WTC11 (cell line): ENCODE measurements at regions not wholly inside any gene's neighbourhood (a gene's known extent, or its start where the extent isn't known, plus 50 kb on each side); places are given as distances from the start of the nearest gene placed in this dataset.
"Not testable (repeated sequence)": the region's sequence is repeated elsewhere in the genome, so short reads cannot be mapped to it uniquely, and the experiment has no call there.

Source experiments
- ATAC-seq: fragments of 200-7000 bp; cut with Tn5 transposase; 2 replicates; pipeline ENCODE4 v1.10.0; 2021; ENCODE audit warnings: mild to moderate bottlenecking, moderate library complexity
- CTCF ChIA-PET: fragments of 300-600 bp; sonication (Branson Sonifier 250); formaldehyde crosslinking; loops from one replicate; lab custom pipeline; 2021; ENCODE audit warnings: antibody characterized with exemption; lab: Charles Lee
- POLR2A ChIA-PET: fragments of 350-600 bp; sonication (Branson Sonifier 250); formaldehyde crosslinking; loops from one replicate; lab custom pipeline; 2021; ENCODE audit warnings: antibody characterized with exemption; lab: Charles Lee
- DNase-seq: peaks from one replicate; pipeline ENCODE4 v3.0.0; 2021; ENCODE audit warnings: low spot score
- H3K27ac Mint-ChIP-seq: 2 replicates; pipeline ENCODE4 v1.8.0; 2021; ENCODE audit warnings: mixed read lengths
- H3K27me3 Mint-ChIP-seq: 2 replicates; pipeline ENCODE4 v1.8.0; 2021; ENCODE audit warnings: low read depth, mild to moderate bottlenecking, moderate library complexity, mixed read lengths
- H3K36me3 Mint-ChIP-seq: 2 replicates; pipeline ENCODE4 v1.8.0; 2021; ENCODE audit warnings: mixed read lengths
- H3K4me1 Mint-ChIP-seq: 2 replicates; pipeline ENCODE4 v1.8.0; 2022; ENCODE audit warnings: mixed read lengths
- H3K4me3 Mint-ChIP-seq: 2 replicates; pipeline ENCODE4 v1.8.0; 2021; ENCODE audit warnings: mild to moderate bottlenecking, moderate library complexity, mixed read lengths
- H3K9me3 Mint-ChIP-seq: 2 replicates; pipeline ENCODE4 v1.8.0; 2021; ENCODE audit warnings: mixed read lengths
- TF ChIP-seq, protein P1 (sequence below): sonication (generic); formaldehyde crosslinking; IDR thresholded peaks from 2 replicates; pipeline ENCODE4 v1.8.1; 2022; ENCODE audit warnings: mild to moderate bottlenecking, moderate library complexity, missing genetic modification reagents

- TF ChIP-seq, protein P1, sequence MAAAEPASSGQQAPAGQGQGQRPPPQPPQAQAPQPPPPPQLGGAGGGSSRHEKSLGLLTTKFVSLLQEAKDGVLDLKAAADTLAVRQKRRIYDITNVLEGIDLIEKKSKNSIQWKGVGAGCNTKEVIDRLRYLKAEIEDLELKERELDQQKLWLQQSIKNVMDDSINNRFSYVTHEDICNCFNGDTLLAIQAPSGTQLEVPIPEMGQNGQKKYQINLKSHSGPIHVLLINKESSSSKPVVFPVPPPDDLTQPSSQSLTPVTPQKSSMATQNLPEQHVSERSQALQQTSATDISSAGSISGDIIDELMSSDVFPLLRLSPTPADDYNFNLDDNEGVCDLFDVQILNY (CRISPR knock-in tag): peak; percentile 52; the same call in 1 of the 2 replicates
Measured at GRCh38 chr20:30723934-30724687, 533.4 kb upstream of the DEFB115 start (continued).

- ATAC-seq, H3K9me3 Mint-ChIP-seq, H3K27me3 Mint-ChIP-seq, CTCF ChIA-PET, H3K36me3 Mint-ChIP-seq, H3K27ac Mint-ChIP-seq, H3K4me1 Mint-ChIP-seq: not testable (repeated sequence)
- POLR2A ChIA-PET: interaction anchor here (0.6 kb wide), 1 partner anchor 848 kb away, joined by 4 read pairs; no protein-coding TSS in a partner anchor
- peak; percentile 20 for DNase-seq
- peak overlapping the region; percentile 91 for H3K4me3 Mint-ChIP-seq
Measured at GRCh38 chr20:30724688-30725074, 532.8 kb upstream of the DEFB115 start.

- CTCF ChIA-PET, H3K9me3 Mint-ChIP-seq, H3K36me3 Mint-ChIP-seq, H3K27ac Mint-ChIP-seq, H3K27me3 Mint-ChIP-seq, H3K4me1 Mint-ChIP-seq, ATAC-seq, H3K4me3 Mint-ChIP-seq, DNase-seq, POLR2A ChIA-PET: not testable (repeated sequence)
Measured at GRCh38 chr20:30725188-30725587, 532.3 kb upstream of the DEFB115 start.

- H3K27ac Mint-ChIP-seq, H3K4me3 Mint-ChIP-seq, ATAC-seq, CTCF ChIA-PET, H3K27me3 Mint-ChIP-seq, POLR2A ChIA-PET: not testable (repeated sequence)
- Mint-ChIP-seq H3K36me3 (peaks cover 26% of the 10 kb centered on the region), H3K4me1 (peaks cover 16% of the 10 kb centered on the region), H3K9me3 (peaks cover 21% of the 10 kb centered on the region)
- peak; percentile 16 for DNase-seq
Measured at GRCh38 chr20:30728271-30728885, 529.1 kb upstream of the DEFB115 start.
